GM12878 (cell line): ENCODE measurements at regions not wholly inside any gene's neighbourhood (a gene's known extent, or its start where the extent isn't known, plus 50 kb on each side); places are given as distances from the start of the nearest gene placed in this dataset.

Source experiments
- ATAC-seq: fragments of 200-7000 bp; cut with Tn5 transposase; 3 replicates; pipeline ENCODE4 v1.9.1; 2020; ENCODE audit warnings: mild to moderate bottlenecking, moderate library complexity
- BruUV-seq: library from RNA; stranded (reverse); fragments of 400-500 nt; replicated peaks from 2 replicates; lab custom pipeline; 2021; lab: Mats Ljungman, UMichigan
- CTCF ChIA-PET: fragments of 300-600 bp; sonication (Branson Sonifier 250); formaldehyde crosslinking; extraction: SDS; loops from one replicate; lab custom pipeline; 2021; ENCODE audit warnings: inconsistent platforms; lab: Yijun Ruan, JAX
- POLR2A ChIA-PET: fragments of 350-600 bp; formaldehyde crosslinking; extraction: SDS; loops from one replicate; lab custom pipeline; 2021; ENCODE audit warnings: inconsistent platforms; lab: Charles Lee
- RAD21 ChIA-PET: fragments of 300-600 bp; sonication (Branson Sonifier 250); formaldehyde crosslinking; loops from one replicate; lab custom pipeline; 2023; ENCODE audit warnings: antibody characterized with exemption; ENCODE audit not compliant: unreplicated experiment; lab: Charles Lee
- SMC1A ChIA-PET: fragments of 300-600 bp; sonication (Branson Sonifier 250); formaldehyde crosslinking; loops from one replicate; lab custom pipeline; 2023; ENCODE audit not compliant: unreplicated experiment, uncharacterized antibody; lab: Charles Lee
- DNase-seq: peaks from one replicate; pipeline ENCODE4 v3.0.0-alpha.2; 2011; ENCODE audit warnings: low read depth, low spot score
- FAIRE-seq: peaks from 3 replicates; lab custom pipeline; 2011; peaks lifted over from hg19 to GRCh38; lab: Jason Lieb, UNC
- H2AFZ ChIP-seq: 2 replicates; pipeline ENCODE4 v1.6.0; 2011; ENCODE audit warnings: low read depth, low read length, control low read depth; ENCODE audit not compliant: control insufficient read depth
- H3K27ac ChIP-seq: 2 replicates; pipeline ENCODE4 v1.5.1; 2011; ENCODE audit warnings: control low read depth; ENCODE audit not compliant: control insufficient read depth, insufficient read depth
- H3K27me3 ChIP-seq, 2 experiments: replicated peaks in 1 of 2; 2 replicates each; pipeline versions ENCODE4 v1.6.0 to v1.6.1; 2011; ENCODE audit warnings: low read length in 1 of 2; ENCODE audit not compliant: control insufficient read depth in 2 of 2, insufficient read depth in 2 of 2
- H3K36me3 ChIP-seq, 2 experiments: 2 replicates each; pipeline ENCODE4 v1.5.1; 2011; ENCODE audit warnings: low read length in 1 of 2; ENCODE audit not compliant: control insufficient read depth in 2 of 2, insufficient read depth in 2 of 2
- H3K4me1 ChIP-seq: 2 replicates; pipeline ENCODE4 v1.6.1; 2011; ENCODE audit warnings: mild to moderate bottlenecking, low read length, moderate library complexity, mixed read lengths; ENCODE audit not compliant: control insufficient read depth, insufficient read depth
- H3K4me2 ChIP-seq: 2 replicates; pipeline ENCODE4 v1.6.0; 2011; ENCODE audit warnings: control low read depth; ENCODE audit not compliant: control insufficient read depth, insufficient read depth
- H3K4me3 ChIP-seq: fragments of 200-600 bp; sonication (generic); 2 replicates; pipeline ENCODE4 v1.5.1; 2016
- H3K79me2 ChIP-seq: 2 replicates; pipeline ENCODE4 v1.6.0; 2011; ENCODE audit warnings: low read length; ENCODE audit not compliant: control insufficient read depth, insufficient read depth
- H3K9ac ChIP-seq: 2 replicates; pipeline ENCODE4 v1.8.0; 2011; ENCODE audit warnings: low read length, control low read depth, mixed read lengths; ENCODE audit not compliant: control insufficient read depth, insufficient read depth
- H3K9me3 ChIP-seq: replicated peaks from 3 replicates; pipeline ENCODE4 v1.5.1; 2011; ENCODE audit warnings: mild to moderate bottlenecking, low read length; ENCODE audit not compliant: control insufficient read depth, insufficient read depth
- H4K20me1 ChIP-seq: 2 replicates; pipeline ENCODE4 v1.6.0; 2011; ENCODE audit not compliant: control insufficient read depth, insufficient read depth
- ESRRA ChIP-seq: IDR thresholded peaks from 2 replicates; pipeline ENCODE4 v1.6.1; 2012; ENCODE audit warnings: mild to moderate bottlenecking, low read length, improper control_type of control experiment
- FOS ChIP-seq: IDR thresholded peaks from 3 replicates; pipeline ENCODE4 v1.6.1; 2011; ENCODE audit warnings: borderline replicate concordance; ENCODE audit not compliant: insufficient read length; ENCODE audit errors: extremely low read depth
- FOXK2 ChIP-seq: fragments of 450-650 bp; IDR thresholded peaks from 2 replicates; pipeline ENCODE4 v1.6.1; 2017; ENCODE audit warnings: mild to moderate bottlenecking, moderate library complexity
- HDAC2 ChIP-seq: fragments of 200-600 bp; sonication (generic); IDR thresholded peaks from 2 replicates; pipeline ENCODE4 v1.6.1; 2017
- HDGF ChIP-seq: fragments of 450-650 bp; IDR thresholded peaks from 2 replicates; pipeline ENCODE4 v1.6.1; 2016; ENCODE audit warnings: antibody characterized with exemption
- KLF5 ChIP-seq: fragments of 450-650 bp; IDR thresholded peaks from 2 replicates; pipeline ENCODE4 v1.6.1; 2014; ENCODE audit warnings: mild to moderate bottlenecking; ENCODE audit not compliant: partially characterized antibody
- MAX ChIP-seq: IDR thresholded peaks from 2 replicates; pipeline ENCODE4 v1.6.1; 2012; ENCODE audit warnings: low read depth, low read length, improper control_type of control experiment
- PAX8 ChIP-seq: fragments of 450-650 bp; IDR thresholded peaks from 2 replicates; pipeline ENCODE4 v1.6.1; 2017; ENCODE audit warnings: mild to moderate bottlenecking, moderate library complexity
- PBX3 ChIP-seq: IDR thresholded peaks from 2 replicates; pipeline ENCODE4 v1.6.1; 2011; ENCODE audit warnings: mild to moderate bottlenecking, low read depth, low read length, moderate library complexity; ENCODE audit not compliant: insufficient replicate concordance
- RUNX3 ChIP-seq: IDR thresholded peaks from 2 replicates; pipeline ENCODE4 v1.6.1; 2012; ENCODE audit warnings: low read length, inconsistent platforms
- TBL1XR1 ChIP-seq: IDR thresholded peaks from 2 replicates; pipeline ENCODE4 v1.6.1; 2012; ENCODE audit warnings: low read depth, low read length, improper control_type of control experiment
- TCF12 ChIP-seq: IDR thresholded peaks from 2 replicates; pipeline ENCODE4 v1.6.1; 2011; ENCODE audit warnings: low read depth, mild to moderate bottlenecking, low read length
- TCF3 ChIP-seq: IDR thresholded peaks from 2 replicates; pipeline ENCODE4 v1.6.1; 2012; ENCODE audit warnings: low read depth, mild to moderate bottlenecking, low read length, borderline replicate concordance; ENCODE audit not compliant: insufficient read depth
- WGBS: methylation state at CpG from one replicate; pipeline ENCODE4 v1.1.6; 2016; ENCODE audit warnings: low lambda C conversion rate; ENCODE audit not compliant: insufficient replicate concordance, insufficient coverage; ENCODE audit errors: missing lambda C conversion rate; 5-methylcytosine and 5-hydroxymethylcytosine counted together
- in situ Hi-C: fragments of 300-500 bp; cut with MboI; formaldehyde crosslinking; loops from 9 replicates; pipeline ENCODE4 v1.14.3; 2018; ENCODE audit warnings: mixed read lengths
- intact Hi-C: fragments of 100-400 bp; cut with micrococcal nuclease; formaldehyde crosslinking; loops from one replicate; pipeline ENCODE4 v1.14.2; 2022; ENCODE audit not compliant: unreplicated experiment

GRCh38 chr14:29140016-29140415, 373.4 kb downstream of the FOXG1 start:
- ATAC-seq = no peak
- H3K4me1 ChIP-seq = no peaks in the 10 kb centered on the region
- CTCF ChIA-PET = no interaction called here

More at GRCh38 chr14:29140016-29140415, 373.4 kb downstream of the FOXG1 start:
- no peaks in the 10 kb centered on the region for H3K79me2 ChIP-seq
- intact Hi-C loops = no loop called here
- TF ChIP-seq HDAC2 (no peak), MAX (no peak), HDGF (no peak), FOXK2 (no peak), KLF5 (no peak), TCF12 (no peak), RUNX3 (no peak), PAX8 (no peak), PBX3 (no peak), TCF3 (no peak), ESRRA (no peak), FOS (no peak), TBL1XR1 (no peak)
- TF ChIP-seq, all 136 proteins: peak for 0
- no peaks in the 10 kb centered on the region for H3K27me3 ChIP-seq
- ChIA-PET RAD21 (no interaction called here), POLR2A (no interaction called here), SMC1A (no interaction called here)
- no TSS peak for BruUV-seq
- FAIRE-seq = no peak
- no peak overlapping the region for H3K9ac ChIP-seq
- no peak overlapping the region for H3K27ac ChIP-seq
- H3K36me3 ChIP-seq = no peaks in the 10 kb centered on the region
- no peaks in the 10 kb centered on the region for H4K20me1 ChIP-seq
- no peak overlapping the region for H3K4me2 ChIP-seq
- no peak overlapping the region for H3K4me3 ChIP-seq
- WGBS = 0% methylated on average over 3 of the region's 3 CpGs
- DNase-seq = no peak
- in situ Hi-C loops = no loop called here
- no peaks in the 10 kb centered on the region for H3K9me3 ChIP-seq
- H2AFZ ChIP-seq = no peak overlapping the region
